HUDEP-2 (cell line): ENCODE measurements at regions not wholly inside any gene's neighbourhood (a gene's known extent, or its start where the extent isn't known, plus 50 kb on each side); places are given as distances from the start of the nearest gene placed in this dataset.

ENCODE experiments used
- DNase-seq, 76 experiments: peaks; one replicate each; lab custom pipeline; 2025; ENCODE audit not compliant: unreplicated experiment in 76 of 76; lab: John Stamatoyannopoulos, UW

GRCh38 chr21:18191139-18191538 lies 53.5 kb upstream of the CHODL start:
- peak in 22 of 76 experiments; percentile 13 to 74 (median 46) for DNase-seq

DNA sequence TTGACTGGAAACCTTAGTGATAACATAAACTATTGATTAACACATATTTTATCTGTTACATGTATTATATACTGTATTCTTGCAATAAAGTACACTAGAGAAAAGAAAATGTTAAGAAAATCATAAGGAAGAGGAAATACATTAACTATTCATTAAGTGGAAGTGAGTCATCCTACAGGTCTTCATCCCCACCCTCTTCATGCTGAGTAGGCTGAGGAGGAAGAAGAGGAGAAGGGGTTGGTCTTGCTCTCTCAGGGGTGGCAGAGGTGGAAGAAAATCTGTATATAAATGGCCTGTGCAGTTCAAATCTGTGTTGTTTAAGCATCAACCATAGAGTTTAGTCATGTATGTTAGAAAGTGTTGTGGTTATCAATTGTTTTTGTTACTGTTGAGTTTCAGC lies 66.1 kb upstream of the CHODL start:
- DNase-seq: no peak

DNA sequence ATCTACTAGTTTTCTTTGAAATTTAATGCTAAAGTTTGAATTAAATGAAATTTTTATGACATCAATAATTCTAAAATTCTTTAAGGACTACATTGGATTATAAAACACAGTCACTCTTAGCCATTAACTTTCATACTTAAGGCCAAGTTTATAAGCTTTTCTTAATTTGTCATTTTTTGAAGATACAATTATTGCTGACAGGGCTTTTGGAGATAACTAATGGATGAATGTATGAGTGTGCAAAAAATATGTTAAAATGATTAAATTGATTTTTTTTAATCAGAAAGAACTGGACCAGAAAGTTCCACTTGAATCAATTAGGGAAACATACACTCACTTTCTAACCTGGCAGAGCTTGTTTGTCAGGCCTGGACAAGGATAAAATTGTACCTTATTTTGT lies 70.3 kb upstream of the CHODL start:
- DNase-seq: no peak

GRCh38 chr21:18170829-18171228 lies 73.8 kb upstream of the CHODL start:
- DNase-seq: no peak

DNA sequence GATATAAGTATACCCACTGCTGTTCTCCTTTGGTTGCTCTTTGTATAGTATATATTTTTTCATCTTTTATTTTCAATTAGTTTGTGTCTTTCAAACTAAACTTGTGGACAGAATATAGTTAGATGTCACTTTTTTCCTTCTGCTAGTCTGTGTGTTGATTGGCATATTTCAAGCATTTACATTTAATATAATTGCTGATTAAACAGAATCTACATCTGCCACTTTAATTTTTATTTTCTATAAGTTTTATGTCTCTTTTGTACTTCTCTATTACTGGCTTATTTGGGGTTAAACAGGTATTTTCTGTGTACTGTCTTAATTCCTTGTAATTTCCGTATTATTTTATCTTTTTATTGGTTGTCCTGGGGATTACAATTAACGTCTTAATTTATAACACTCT lies 74.4 kb upstream of the CHODL start:
- DNase-seq: no peak

DNA sequence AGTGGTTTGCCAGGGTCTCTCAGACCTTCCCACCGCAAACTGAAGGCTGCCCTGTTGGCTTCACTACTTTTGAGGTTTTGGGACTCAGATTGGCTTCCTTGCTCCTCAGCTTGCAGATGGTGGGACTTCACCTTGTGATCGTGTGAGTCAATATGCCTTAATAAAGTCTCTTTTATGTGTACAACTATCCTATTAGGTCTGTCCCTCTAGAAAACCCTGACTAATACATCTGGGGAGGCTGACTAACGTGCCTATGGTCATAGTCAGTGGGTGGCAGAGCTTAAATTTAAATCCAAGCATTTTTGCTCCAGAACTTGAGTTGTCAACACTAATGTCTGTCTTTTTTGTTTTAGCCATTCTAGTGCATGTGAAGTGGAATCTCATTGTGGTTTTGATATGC lies 76.5 kb upstream of the CHODL start:
- DNase-seq: no peak

DNA sequence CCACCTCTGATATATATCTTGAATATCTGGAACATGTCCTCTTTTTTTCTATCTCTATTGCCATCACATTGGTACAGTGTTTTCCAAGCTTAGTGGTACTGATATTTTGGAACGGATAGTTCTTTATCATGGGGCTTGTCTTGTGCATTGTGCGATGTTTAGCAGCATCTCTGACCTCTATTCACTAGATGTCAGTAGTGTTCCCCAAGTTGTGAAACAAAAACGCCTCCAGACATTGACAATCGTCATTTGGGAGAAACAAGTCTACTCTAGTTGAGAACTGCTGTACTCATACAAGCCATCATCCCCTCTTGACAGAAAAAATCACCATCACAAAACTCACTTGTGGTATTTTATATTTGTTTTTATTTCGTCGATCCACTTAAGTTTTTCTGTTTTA lies 79.7 kb upstream of the CHODL start:
- peak in 12 of 76 experiments; percentile 9 to 54 (median 39) for DNase-seq

DNA sequence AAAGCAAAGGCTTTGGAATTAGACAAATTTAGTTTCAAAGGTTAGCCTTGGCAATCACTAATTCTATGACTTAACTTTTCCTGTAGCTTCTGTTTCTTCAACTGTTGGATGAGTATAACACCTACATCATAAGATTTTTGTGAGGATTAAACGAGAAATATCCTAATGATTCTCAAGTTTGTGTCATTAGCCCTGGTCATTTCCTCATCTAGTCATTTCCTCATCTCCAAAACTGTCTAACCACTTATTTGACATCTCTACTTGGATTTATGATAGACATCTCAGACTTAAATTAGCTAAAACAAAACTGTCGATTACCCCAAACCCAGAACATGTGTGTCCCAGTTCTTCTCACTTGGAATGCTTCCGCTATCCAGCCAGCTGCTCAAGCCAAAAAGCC lies 80.2 kb upstream of the CHODL start:
- no peak for DNase-seq

- no peak for DNase-seq
These were observed 80.7 kb upstream of the CHODL start for GRCh38 chr21:18163956-18164355.

DNA sequence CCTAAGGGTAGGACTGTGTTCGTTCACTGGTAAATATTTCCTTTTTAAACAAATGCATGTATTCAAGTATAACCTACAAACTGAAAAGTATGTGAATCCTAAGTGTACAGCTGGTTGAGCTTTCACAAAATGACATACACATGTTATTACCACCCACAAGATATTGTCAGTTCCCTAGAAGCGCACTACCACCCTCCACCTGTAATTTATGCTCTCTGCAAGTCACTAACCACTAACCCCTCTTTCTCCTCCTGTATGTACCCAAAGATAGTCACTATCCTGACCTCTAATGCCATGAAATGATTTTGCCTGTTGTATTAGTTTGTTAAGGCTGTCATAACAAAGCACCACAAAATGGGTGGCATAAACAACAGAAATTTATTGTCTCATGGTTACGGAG lies 82.8 kb upstream of the CHODL start:
- no peak for DNase-seq

GRCh38 chr21:18157406-18157805 lies 87.2 kb upstream of the CHODL start:
- DNase-seq: no peak

DNA sequence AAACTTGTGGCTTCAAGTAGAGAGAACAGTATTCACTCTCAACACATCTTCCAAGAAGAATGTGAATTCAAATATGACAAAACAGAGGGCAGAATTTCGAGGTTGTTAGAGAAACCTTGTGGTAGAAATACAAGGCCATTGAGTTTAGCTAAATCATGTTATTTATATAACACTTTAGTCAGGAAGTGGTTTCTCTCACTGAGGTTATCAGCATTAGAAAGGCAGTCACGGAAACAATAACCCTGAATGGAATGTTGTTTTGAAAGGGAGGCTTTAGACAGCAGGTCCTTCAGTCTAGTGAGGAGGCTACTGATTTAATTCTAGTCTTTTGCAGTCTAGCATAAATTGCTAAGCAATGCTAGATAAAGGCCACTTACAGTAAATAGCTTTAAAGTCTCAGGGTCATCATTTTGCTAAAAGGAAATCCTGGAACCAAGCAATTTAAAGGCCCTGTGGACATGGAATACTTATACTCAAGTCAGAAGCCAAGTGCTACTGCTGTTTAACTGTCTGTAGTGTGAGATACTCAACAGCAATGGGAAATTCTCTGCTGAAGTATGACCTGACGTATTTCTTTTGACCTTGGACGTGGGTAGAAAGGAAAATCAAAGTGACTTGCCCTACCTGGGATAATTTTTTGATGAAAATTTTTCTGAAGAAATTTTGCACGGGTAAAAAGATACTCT lies 89.0 kb upstream of the CHODL start:
- DNase-seq: no peak

DNA sequence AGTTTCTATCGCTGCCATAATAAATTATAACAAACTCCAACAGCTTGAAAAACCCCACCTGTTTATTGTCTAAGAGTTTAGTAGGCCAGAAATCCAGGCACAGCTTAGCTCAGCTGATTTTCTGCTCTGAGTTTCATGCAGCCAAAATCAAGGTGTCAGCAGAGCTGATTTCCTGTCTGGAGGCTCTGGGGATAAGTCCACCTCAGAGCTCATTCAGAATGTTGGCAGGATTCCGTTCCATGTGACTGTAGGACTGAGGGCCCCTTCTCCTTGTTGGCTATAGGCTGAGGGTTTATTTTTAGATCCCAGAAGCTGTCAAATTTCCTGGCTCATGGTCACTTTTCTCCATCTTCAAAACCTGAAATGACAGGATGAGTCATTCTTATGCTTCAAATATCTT lies 91.6 kb upstream of the CHODL start:
- no peak for DNase-seq

- no peak for DNase-seq
These were observed 92.3 kb upstream of the CHODL start for GRCh38 chr21:18152371-18152770.

- DNase-seq: no peak
These were observed 93.6 kb upstream of the CHODL start for GRCh38 chr21:18151046-18151445.

DNA sequence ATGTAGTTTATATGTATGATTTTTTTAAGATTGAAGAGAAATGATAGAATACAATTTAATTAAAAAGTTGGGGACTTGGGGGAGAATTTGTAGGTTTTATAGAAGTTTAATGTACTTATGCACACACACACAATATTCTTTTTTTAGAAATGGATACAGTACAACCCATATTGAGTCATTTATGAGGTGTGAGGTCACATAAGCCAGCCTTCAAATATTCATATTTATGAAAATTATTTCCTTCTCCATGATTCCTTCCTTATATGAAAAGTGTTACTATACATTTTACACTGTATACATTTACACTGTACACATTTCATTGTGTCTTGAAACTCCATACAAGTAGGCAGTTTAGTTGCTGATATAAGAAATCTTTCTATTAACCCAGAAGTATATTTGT lies 96.2 kb upstream of the CHODL start:
- no peak for DNase-seq

GRCh38 chr21:18147678-18148077 lies 97.0 kb upstream of the CHODL start:
- no peak for DNase-seq

DNA sequence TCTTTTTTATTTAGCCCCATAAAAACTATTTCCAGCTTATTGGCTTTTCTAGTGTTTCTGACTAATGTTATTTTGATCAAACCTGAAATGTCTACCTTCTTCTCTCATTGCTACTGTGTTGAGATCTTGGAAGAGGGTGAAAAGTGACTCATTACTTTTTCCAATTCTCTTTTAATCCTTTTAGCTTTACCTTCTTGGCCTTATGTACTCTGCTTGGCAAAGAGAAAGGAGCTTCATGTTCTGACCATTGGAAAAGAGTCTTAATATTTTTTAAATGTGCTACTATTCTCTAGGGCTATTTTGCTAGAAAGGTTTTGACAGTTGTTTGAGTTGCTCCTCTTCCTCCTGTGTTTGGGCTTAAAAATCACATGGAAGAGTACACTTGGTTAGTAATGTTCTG lies 97.8 kb upstream of the CHODL start:
- no peak for DNase-seq

GRCh38 chr21:18144339-18144738 lies 100.3 kb upstream of the CHODL start:
- DNase-seq: no peak

DNA sequence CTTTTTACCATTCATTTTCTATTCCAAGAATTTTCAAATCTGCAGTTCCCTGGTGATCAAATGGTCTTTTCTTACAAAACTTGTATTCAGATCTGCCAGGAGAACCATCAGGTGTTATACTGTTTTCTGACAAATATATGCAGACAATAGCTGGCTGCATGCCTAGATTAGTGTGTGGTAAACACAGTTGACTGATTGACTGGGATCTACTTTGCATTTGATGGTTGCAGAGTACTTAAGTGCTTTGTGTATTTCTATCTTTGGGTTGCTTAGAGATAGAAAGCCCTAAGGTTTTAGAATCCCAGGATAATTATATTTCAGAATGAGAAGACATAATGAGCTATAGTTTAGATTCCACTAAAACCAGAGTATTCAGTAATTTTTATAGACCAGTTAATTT lies 102.0 kb upstream of the CHODL start:
- DNase-seq: no peak

DNA sequence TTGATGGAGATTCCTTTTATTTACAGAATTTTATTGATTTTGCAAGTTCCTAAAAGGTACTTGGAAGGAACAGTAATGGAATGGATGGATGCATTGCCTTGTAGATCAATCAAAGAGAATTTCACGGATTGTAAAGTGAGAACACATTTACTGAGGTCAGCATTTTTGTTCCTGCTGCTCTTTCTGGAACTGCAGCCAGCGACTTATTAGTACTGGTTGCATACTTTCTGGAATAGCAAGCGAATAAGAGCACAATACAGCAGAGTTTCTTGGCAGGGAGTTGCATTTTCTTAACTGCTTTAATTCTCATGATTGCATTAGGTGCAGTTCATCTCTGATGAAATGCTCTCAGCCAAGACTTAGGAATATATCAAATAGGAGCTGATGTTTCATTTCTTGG lies 106.1 kb upstream of the CHODL start:
- DNase-seq: no peak

- DNase-seq: no peak
These were observed 115.1 kb upstream of the CHODL start for GRCh38 chr21:18129526-18129925.

DNA sequence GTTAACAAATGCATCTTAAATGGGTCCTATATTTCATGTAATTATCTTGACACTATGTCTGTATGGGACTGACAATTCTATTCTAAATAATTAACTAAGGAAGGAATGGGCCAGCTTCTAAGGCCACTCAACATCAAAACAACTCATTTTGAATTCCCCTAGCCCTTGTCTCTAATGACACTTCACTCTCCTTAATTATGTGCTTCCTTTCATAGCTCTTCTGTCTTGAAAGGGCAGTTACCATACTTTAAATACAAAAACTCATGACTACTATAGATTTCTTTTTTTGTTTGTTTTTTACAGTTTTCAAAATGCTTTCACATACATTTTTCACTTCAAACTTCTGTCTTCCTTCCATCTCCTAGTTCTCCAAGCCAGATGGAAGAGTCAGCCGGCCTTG lies 126.1 kb upstream of the CHODL start:
- DNase-seq: no peak
